ENCODE measurements at regions not wholly inside any gene's neighbourhood (a gene's known extent, or its start where the extent isn't known, plus 50 kb on each side); places are given as distances from the start of the nearest gene placed in this dataset.

- H3F3A ChIP-seq (ENCODE audit: insufficient read depth, low read length, poor library complexity, severe bottlenecking): no peaks in the 10 kb centered on the region
These were observed 132.8 kb upstream of the ZPLD1 start for GRCh38 chr3:102302020-102302419.

GRCh38 chr3:102304550-102304949, 130.3 kb upstream of the ZPLD1 start:
- Histone ChIP-seq H3K27me3 (ENCODE audit: insufficient read depth, low read depth, low read length) (no peaks in the 10 kb centered on the region), H3K4me3 (ENCODE audit: low read length) (no peak overlapping the region), H2AFZ (ENCODE audit: low read depth, low read length) (no peak overlapping the region), H3K9ac (ENCODE audit: low read length) (no peak overlapping the region), H3F3A (ENCODE audit: insufficient read depth, low read length, poor library complexity, severe bottlenecking) (no peaks in the 10 kb centered on the region), H4K20me1 (ENCODE audit: insufficient read depth) (no peaks in the 10 kb centered on the region), H3K79me2 (replicated peaks; ENCODE audit: insufficient read depth, low read length) (no peaks in the 10 kb centered on the region), H3K36me3 (ENCODE audit: insufficient read depth, low read length) (no peaks in the 10 kb centered on the region), H3K27ac (ENCODE audit: low read length) (no peak overlapping the region), H3K9me3 (ENCODE audit: low read length) (no peaks in the 10 kb centered on the region), H3K9me2 (ENCODE audit: insufficient read depth, low read length) (no peaks in the 10 kb centered on the region), H3K4me2 (ENCODE audit: low read length) (no peak overlapping the region)
- TF ChIP-seq RAD21 (conservative IDR thresholded peaks at IDR 0.05) (no peak), TAF1 (IDR thresholded peaks at IDR 0.05; ENCODE audit: low read depth) (no peak), POLR2AphosphoS5 (IDR thresholded peaks at IDR 0.05) (no peak), SMC3 (conservative IDR thresholded peaks at IDR 0.05; ENCODE audit: poor library complexity) (no peak), CTCF (IDR thresholded peaks at IDR 0.05; ENCODE audit: poor library complexity, severe bottlenecking) (no peak), EP300 (conservative IDR thresholded peaks at IDR 0.05; ENCODE audit: poor library complexity, severe bottlenecking) (no peak), MXI1 (conservative IDR thresholded peaks at IDR 0.05; ENCODE audit: poor library complexity, severe bottlenecking) (no peak), EZH2 (IDR thresholded peaks at IDR 0.05; ENCODE audit: borderline replicate concordance, insufficient read depth, low read length, poor library complexity, severe bottlenecking) (no peak)

More at GRCh38 chr3:102302020-102302419, 132.8 kb upstream of the ZPLD1 start:
- no peak overlapping the region for H2AFZ ChIP-seq (ENCODE audit: low read depth, low read length)
- no peaks in the 10 kb centered on the region for H3K79me2 ChIP-seq (replicated peaks; ENCODE audit: insufficient read depth, low read length)
- no peak for TF ChIP-seq EZH2 (IDR thresholded peaks at IDR 0.05; ENCODE audit: borderline replicate concordance, insufficient read depth, low read length, poor library complexity, severe bottlenecking)
- no peak for TF ChIP-seq EP300 (conservative IDR thresholded peaks at IDR 0.05; ENCODE audit: poor library complexity, severe bottlenecking)
- TF ChIP-seq CTCF (IDR thresholded peaks at IDR 0.05; ENCODE audit: poor library complexity, severe bottlenecking): no peak
- H3K4me3 ChIP-seq (ENCODE audit: low read length): no peak overlapping the region
- H4K20me1 ChIP-seq (ENCODE audit: insufficient read depth): no peaks in the 10 kb centered on the region
- H3K36me3 ChIP-seq (ENCODE audit: insufficient read depth, low read length): no peaks in the 10 kb centered on the region
- no peak overlapping the region for H3K9ac ChIP-seq (ENCODE audit: low read length)
- H3K27me3 ChIP-seq (ENCODE audit: insufficient read depth, low read depth, low read length): no peaks in the 10 kb centered on the region
- no peak overlapping the region for H3K27ac ChIP-seq (ENCODE audit: low read length)
- H3K4me2 ChIP-seq (ENCODE audit: low read length): no peak overlapping the region
- H3K9me3 ChIP-seq (ENCODE audit: low read length): no peaks in the 10 kb centered on the region
- H3K9me2 ChIP-seq (ENCODE audit: insufficient read depth, low read length): no peaks in the 10 kb centered on the region

GRCh38 chr3:102307442-102307841, 127.4 kb upstream of the ZPLD1 start:
- no peak overlapping the region for H3K4me3 ChIP-seq (ENCODE audit: low read length)
- TF ChIP-seq POLR2AphosphoS5 (IDR thresholded peaks at IDR 0.05) (no peak), REST (IDR thresholded peaks at IDR 0.05; ENCODE audit: borderline replicate concordance) (no peak), CTCF (IDR thresholded peaks at IDR 0.05; ENCODE audit: poor library complexity, severe bottlenecking) (no peak), EP300 (conservative IDR thresholded peaks at IDR 0.05; ENCODE audit: poor library complexity, severe bottlenecking) (no peak), EZH2 (IDR thresholded peaks at IDR 0.05; ENCODE audit: borderline replicate concordance, insufficient read depth, low read length, poor library complexity, severe bottlenecking) (no peak), RAD21 (conservative IDR thresholded peaks at IDR 0.05) (no peak)
- no peak overlapping the region for H2AFZ ChIP-seq (ENCODE audit: low read depth, low read length)
- no peak overlapping the region for H3K4me2 ChIP-seq (ENCODE audit: low read length)
- no peak overlapping the region for H3K27ac ChIP-seq (ENCODE audit: low read length)
- H3K9me2 ChIP-seq (ENCODE audit: insufficient read depth, low read length): no peaks in the 10 kb centered on the region
- no peaks in the 10 kb centered on the region for H4K20me1 ChIP-seq (ENCODE audit: insufficient read depth)
- no peaks in the 10 kb centered on the region for H3K27me3 ChIP-seq (ENCODE audit: insufficient read depth, low read depth, low read length)
- H3K9me3 ChIP-seq (ENCODE audit: low read length): no peaks in the 10 kb centered on the region
- H3F3A ChIP-seq (ENCODE audit: insufficient read depth, low read length, poor library complexity, severe bottlenecking): no peaks in the 10 kb centered on the region
- no peaks in the 10 kb centered on the region for H3K36me3 ChIP-seq (ENCODE audit: insufficient read depth, low read length)
- no peak overlapping the region for H3K9ac ChIP-seq (ENCODE audit: low read length)
- H3K79me2 ChIP-seq (replicated peaks; ENCODE audit: insufficient read depth, low read length): no peaks in the 10 kb centered on the region
